Loucy (cell line): ENCODE measurements at regions not wholly inside any gene's neighbourhood (a gene's known extent, or its start where the extent isn't known, plus 50 kb on each side); places are given as distances from the start of the nearest gene placed in this dataset.

ENCODE experiments used
- CTCF ChIP-seq: fragments of 200-600 bp; sonication (generic); conservative IDR thresholded peaks from 2 replicates; pipeline ENCODE4 v1.5.1; 2014; ENCODE audit warnings: mild to moderate bottlenecking, antibody characterized with exemption, low read length
- EZH2phosphoT487 ChIP-seq: fragments of 200-600 bp; IDR thresholded peaks from 2 replicates; pipeline ENCODE4 v1.6.1; 2018; ENCODE audit warnings: antibody characterized with exemption, mild to moderate bottlenecking, moderate library complexity, borderline replicate concordance

GRCh38 chr1:38522915-38523567, 336.5 kb downstream of the RRAGC start:
- TF ChIP-seq CTCF (no peak), EZH2phosphoT487 (no peak)
